Tibial nerve (tissue), 3 donors: ENCODE measurements at regions not wholly inside any gene's neighbourhood (a gene's known extent, or its start where the extent isn't known, plus 50 kb on each side); places are given as distances from the start of the nearest gene placed in this dataset.

ENCODE experiments used
- CTCF ChIP-seq, 5 experiments: fragments of 200-600 bp in 3 of 5; fragments of 450-650 bp in 2 of 5; sonication (generic) in 3 of 5; IDR thresholded peaks; one replicate each; pipeline ENCODE4 v1.5.1; 2016 to 2019; ENCODE audit warnings: antibody characterized with exemption in 5 of 5, mild to moderate bottlenecking in 3 of 5, moderate library complexity in 2 of 5
- POLR2A ChIP-seq, 2 donors: fragments of 450-650 bp; IDR thresholded peaks; one replicate each; pipeline ENCODE4 v1.6.1; 2017; ENCODE audit warnings: antibody characterized with exemption in 2 of 2, mild to moderate bottlenecking in 2 of 2, moderate library complexity in 2 of 2

GRCh38 chr2:38146907-38147307, 71.0 kb upstream of the CYP1B1 start:
- TF ChIP-seq CTCF (IDR thresholded peaks at IDR 0.05) (no peak), POLR2A (IDR thresholded peaks at IDR 0.05) (no peak)
